Osteoblast (primary cell): ENCODE measurements at regions not wholly inside any gene's neighbourhood (a gene's known extent, or its start where the extent isn't known, plus 50 kb on each side); places are given as distances from the start of the nearest gene placed in this dataset.
"Not testable (repeated sequence)": the region's sequence is repeated elsewhere in the genome, so short reads cannot be mapped to it uniquely, and the experiment has no call there.

Experiments
- DNase-seq: peaks from one replicate; pipeline ENCODE4 v3.0.0; 2011; ENCODE audit warnings: low spot score, mixed read lengths; ENCODE audit not compliant: insufficient read length; ENCODE audit errors: missing footprints
- H2AFZ ChIP-seq: 2 replicates; pipeline ENCODE4 v1.6.0; 2011; ENCODE audit warnings: mild to moderate bottlenecking, low read length
- H3K27ac ChIP-seq: 2 replicates; pipeline ENCODE4 v1.5.1; 2011; ENCODE audit warnings: mild to moderate bottlenecking, low read depth, low read length, moderate library complexity
- H3K27me3 ChIP-seq: 2 replicates; pipeline ENCODE4 v1.6.0; 2012; ENCODE audit warnings: mild to moderate bottlenecking, control low read depth, inconsistent platforms, low read length, moderate library complexity; ENCODE audit not compliant: insufficient read depth
- H3K36me3 ChIP-seq: 2 replicates; pipeline ENCODE4 v1.5.1; 2011; ENCODE audit warnings: mild to moderate bottlenecking, low read length, control low read depth, moderate library complexity; ENCODE audit not compliant: insufficient read depth
- H3K4me1 ChIP-seq: 2 replicates; pipeline ENCODE4 v1.5.1; 2011; ENCODE audit warnings: mild to moderate bottlenecking, low read length, control low read depth, moderate library complexity; ENCODE audit not compliant: insufficient read depth
- H3K4me2 ChIP-seq: 2 replicates; pipeline ENCODE4 v1.6.0; 2011; ENCODE audit warnings: mild to moderate bottlenecking, low read length; ENCODE audit not compliant: insufficient read depth
- H3K4me3 ChIP-seq: fragments of 200-600 bp; sonication (generic); 3 replicates; pipeline ENCODE4 v1.5.1; 2012; ENCODE audit warnings: mild to moderate bottlenecking, low read length, inconsistent platforms; ENCODE audit not compliant: insufficient read depth
- H3K79me2 ChIP-seq: 2 replicates; pipeline ENCODE4 v1.6.0; 2012; ENCODE audit warnings: mild to moderate bottlenecking, low read length, control low read depth, inconsistent platforms; ENCODE audit not compliant: insufficient read depth
- H3K9me3 ChIP-seq: 2 replicates; pipeline ENCODE4 v1.5.1; 2011; ENCODE audit warnings: low read depth, low read length, control low read depth
- H4K20me1 ChIP-seq: 2 replicates; pipeline ENCODE4 v1.6.0; 2012; ENCODE audit warnings: mild to moderate bottlenecking, low read length, control low read depth; ENCODE audit not compliant: insufficient read depth
- CTCF ChIP-seq: IDR thresholded peaks from 2 replicates; pipeline ENCODE4 v1.5.1; 2011; ENCODE audit warnings: mild to moderate bottlenecking, low read depth, low read length, moderate library complexity; ENCODE audit errors: extremely low read depth

DNA sequence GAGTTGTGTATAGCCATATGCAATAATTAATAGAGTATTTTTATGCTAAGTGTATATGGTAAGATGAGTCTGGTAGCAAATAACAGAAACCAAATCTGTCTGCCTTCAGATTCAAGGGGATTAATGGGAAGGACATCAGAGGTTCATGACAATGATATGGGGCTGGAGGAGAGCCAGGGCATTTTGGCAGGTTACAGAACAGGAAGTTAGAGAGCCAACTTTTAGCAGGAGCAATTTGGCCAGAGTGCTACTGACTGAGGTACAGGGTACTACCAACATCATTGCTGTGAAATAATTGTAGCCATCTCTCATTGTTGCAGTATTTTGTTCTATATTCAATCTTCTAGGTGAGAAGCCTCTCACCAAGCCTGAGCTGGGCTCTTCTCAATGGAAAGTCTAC is 210.9 kb upstream of the FAM47A start:
- no peak for TF ChIP-seq CTCF
- Histone ChIP-seq H3K27me3 (no peaks in the 10 kb centered on the region), H4K20me1 (no peaks in the 10 kb centered on the region), H3K4me2 (no peak overlapping the region), H3K36me3 (no peaks in the 10 kb centered on the region), H3K27ac (no peak overlapping the region), H2AFZ (no peak overlapping the region), H3K4me1 (no peaks in the 10 kb centered on the region), H3K4me3 (no peak overlapping the region), H3K79me2 (no peaks in the 10 kb centered on the region), H3K9me3 (no peaks in the 10 kb centered on the region)
- DNase-seq, result no peak

GRCh38 chrX:34341814-34342213 is 209.7 kb upstream of the FAM47A start:
- no peaks in the 10 kb centered on the region for H3K27me3 ChIP-seq
- H3K79me2 ChIP-seq, result no peaks in the 10 kb centered on the region
- H2AFZ ChIP-seq, result no peak overlapping the region
- no peaks in the 10 kb centered on the region for H3K4me1 ChIP-seq
- no peak for TF ChIP-seq CTCF
- H3K4me3 ChIP-seq, result no peak overlapping the region
- no peak overlapping the region for H3K27ac ChIP-seq
- no peaks in the 10 kb centered on the region for H3K36me3 ChIP-seq
- no peaks in the 10 kb centered on the region for H3K9me3 ChIP-seq
- no peak overlapping the region for H3K4me2 ChIP-seq
- DNase-seq, result no peak
- H4K20me1 ChIP-seq, result no peaks in the 10 kb centered on the region

- H3K27me3 ChIP-seq, result no peaks in the 10 kb centered on the region
- DNase-seq, result no peak
- no peak overlapping the region for H3K4me3 ChIP-seq
- H3K36me3 ChIP-seq, result no peaks in the 10 kb centered on the region
- no peak for TF ChIP-seq CTCF
- no peaks in the 10 kb centered on the region for H3K4me1 ChIP-seq
- H3K9me3 ChIP-seq, result no peaks in the 10 kb centered on the region
- no peak overlapping the region for H2AFZ ChIP-seq
- no peaks in the 10 kb centered on the region for H3K79me2 ChIP-seq
- H3K27ac ChIP-seq, result no peak overlapping the region
- H4K20me1 ChIP-seq, result no peaks in the 10 kb centered on the region
- H3K4me2 ChIP-seq, result no peak overlapping the region
These were observed 209.1 kb upstream of the FAM47A start for GRCh38 chrX:34341258-34341657.

GRCh38 chrX:34338046-34338445 is 205.9 kb upstream of the FAM47A start:
- H3K4me2 ChIP-seq, result no peak overlapping the region
- no peak for DNase-seq
- H3K9me3 ChIP-seq, result no peaks in the 10 kb centered on the region
- no peaks in the 10 kb centered on the region for H3K36me3 ChIP-seq
- H3K27me3 ChIP-seq, result no peaks in the 10 kb centered on the region
- H3K4me3 ChIP-seq, result no peak overlapping the region
- no peak overlapping the region for H3K27ac ChIP-seq
- no peak for TF ChIP-seq CTCF
- no peaks in the 10 kb centered on the region for H4K20me1 ChIP-seq
- H3K79me2 ChIP-seq, result no peaks in the 10 kb centered on the region
- no peaks in the 10 kb centered on the region for H3K4me1 ChIP-seq
- no peak overlapping the region for H2AFZ ChIP-seq

- H3K27me3 ChIP-seq, H3K4me1 ChIP-seq, H3K4me3 ChIP-seq, H3K79me2 ChIP-seq, H3K4me2 ChIP-seq, H4K20me1 ChIP-seq, H3K36me3 ChIP-seq, H3K9me3 ChIP-seq, DNase-seq, H2AFZ ChIP-seq, H3K27ac ChIP-seq: not testable (repeated sequence)
These were observed 203.3 kb upstream of the FAM47A start for GRCh38 chrX:34335376-34335775.
